Smooth muscle cell (in vitro differentiated cells): ENCODE measurements at regions not wholly inside any gene's neighbourhood (a gene's known extent, or its start where the extent isn't known, plus 50 kb on each side); places are given as distances from the start of the nearest gene placed in this dataset.

Source experiments
- DNase-seq: peaks from one replicate; lab custom pipeline; 2025; ENCODE audit not compliant: unreplicated experiment; lab: John Stamatoyannopoulos, UW
- H2AFZ ChIP-seq: fragments of 200-600 bp; sonication (generic); 2 replicates; pipeline ENCODE4 v1.6.0; 2016; ENCODE audit warnings: antibody characterized with exemption, low read depth, mild to moderate bottlenecking
- H3F3A ChIP-seq: fragments of 200-600 bp; sonication (generic); 2 replicates; pipeline ENCODE4 v1.6.0; 2017; ENCODE audit warnings: antibody characterized with exemption, low read depth
- H3K27ac ChIP-seq: fragments of 200-600 bp; sonication (generic); 2 replicates; pipeline ENCODE4 v1.5.1; 2016; ENCODE audit warnings: low read depth, mild to moderate bottlenecking
- H3K27me3 ChIP-seq: fragments of 200-600 bp; sonication (generic); 2 replicates; pipeline ENCODE4 v1.6.1; 2016; ENCODE audit warnings: low read depth, mild to moderate bottlenecking
- H3K36me3 ChIP-seq: fragments of 200-600 bp; sonication (generic); 2 replicates; pipeline ENCODE4 v1.5.1; 2016; ENCODE audit warnings: low read depth
- H3K4me1 ChIP-seq: fragments of 200-600 bp; sonication (generic); 2 replicates; pipeline ENCODE4 v1.5.1; 2016; ENCODE audit warnings: low read depth
- H3K4me2 ChIP-seq: fragments of 200-600 bp; sonication (generic); 2 replicates; pipeline ENCODE4 v1.6.0; 2016; ENCODE audit warnings: mild to moderate bottlenecking
- H3K4me3 ChIP-seq: fragments of 200-600 bp; sonication (generic); 2 replicates; pipeline ENCODE4 v1.5.1; 2016; ENCODE audit warnings: mild to moderate bottlenecking
- H3K79me2 ChIP-seq: fragments of 200-600 bp; sonication (generic); 2 replicates; pipeline ENCODE4 v1.6.0; 2016; ENCODE audit warnings: low read depth, mild to moderate bottlenecking
- H3K9ac ChIP-seq: fragments of 200-600 bp; sonication (generic); 2 replicates; pipeline ENCODE4 v1.6.0; 2016; ENCODE audit warnings: low read depth
- H3K9me3 ChIP-seq: fragments of 200-600 bp; sonication (generic); replicated peaks from 2 replicates; pipeline ENCODE4 v1.5.1; 2016; ENCODE audit warnings: low read depth
- H4K20me1 ChIP-seq: fragments of 200-600 bp; sonication (generic); 2 replicates; pipeline ENCODE4 v1.6.0; 2016; ENCODE audit warnings: low read depth
- CTCF ChIP-seq: fragments of 200-600 bp; sonication (generic); IDR thresholded peaks from 2 replicates; pipeline ENCODE4 v1.5.1; 2017; ENCODE audit warnings: borderline replicate concordance, mild to moderate bottlenecking, antibody characterized with exemption; ENCODE audit not compliant: insufficient read depth, poor library complexity, severe bottlenecking
- WGBS: methylation state at CpG from one replicate; pipeline ENCODE4 v1.1.7; 2016; ENCODE audit warnings: low lambda C conversion rate; 5-methylcytosine and 5-hydroxymethylcytosine counted together

- WGBS: 84% methylated on average over 2 of the region's 2 CpGs
- TF ChIP-seq CTCF: no peak
- no peaks in the 10 kb centered on the region for H3K27me3 ChIP-seq
- no peak overlapping the region for H2AFZ ChIP-seq
- H3K4me2 ChIP-seq: no peak overlapping the region
- H3F3A ChIP-seq: no peaks in the 10 kb centered on the region
- no peak for DNase-seq
- no peaks in the 10 kb centered on the region for H3K36me3 ChIP-seq
- H3K27ac ChIP-seq: no peak overlapping the region
- H3K79me2 ChIP-seq: no peaks in the 10 kb centered on the region
- no peak overlapping the region for H3K9ac ChIP-seq
- H4K20me1 ChIP-seq: no peaks in the 10 kb centered on the region
- H3K9me3 ChIP-seq: no peaks in the 10 kb centered on the region
- no peaks in the 10 kb centered on the region for H3K4me1 ChIP-seq
- no peak overlapping the region for H3K4me3 ChIP-seq
Measured at GRCh38 chr5:51559921-51560658, 176.8 kb downstream of the ISL1 start.

DNA sequence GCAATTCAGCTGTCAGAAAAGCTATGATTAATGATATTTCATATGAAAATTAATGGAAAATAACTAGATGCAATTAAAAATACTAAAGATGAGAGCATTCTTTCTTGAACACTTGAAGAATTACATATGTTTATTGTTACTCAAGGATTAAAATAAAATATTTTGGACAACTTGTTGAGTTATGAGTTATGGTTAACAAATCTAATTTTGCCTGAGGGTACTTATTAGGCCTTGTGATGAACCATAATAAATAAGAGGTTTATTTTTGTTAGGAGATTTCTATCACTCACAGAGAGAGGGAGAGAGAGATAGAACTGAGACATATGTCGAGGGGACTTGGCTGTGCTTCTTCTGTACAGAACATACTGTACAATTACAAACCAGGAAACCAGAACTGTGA is 183.7 kb downstream of the ISL1 start:
- Histone ChIP-seq H3K27ac (no peak overlapping the region), H3K79me2 (no peaks in the 10 kb centered on the region), H3K4me3 (no peak overlapping the region), H4K20me1 (no peaks in the 10 kb centered on the region), H3K9ac (no peak overlapping the region), H3K9me3 (no peaks in the 10 kb centered on the region), H3K4me1 (no peaks in the 10 kb centered on the region), H3K4me2 (no peak overlapping the region), H3F3A (no peaks in the 10 kb centered on the region), H3K27me3 (no peaks in the 10 kb centered on the region), H2AFZ (no peak overlapping the region), H3K36me3 (no peaks in the 10 kb centered on the region)
- TF ChIP-seq CTCF: no peak
- no peak for DNase-seq
- WGBS: 86% methylated on average over 1 of the region's 1 CpG

- TF ChIP-seq CTCF: no peak
- H4K20me1 ChIP-seq: no peaks in the 10 kb centered on the region
- H3K27ac ChIP-seq: no peak overlapping the region
- H3K4me3 ChIP-seq: no peak overlapping the region
- H3K4me2 ChIP-seq: no peak overlapping the region
- no peaks in the 10 kb centered on the region for H3K79me2 ChIP-seq
- H3K9ac ChIP-seq: no peak overlapping the region
- H3K36me3 ChIP-seq: no peaks in the 10 kb centered on the region
- H2AFZ ChIP-seq: no peak overlapping the region
- no peaks in the 10 kb centered on the region for H3K4me1 ChIP-seq
- no peak for DNase-seq
- no peaks in the 10 kb centered on the region for H3F3A ChIP-seq
- H3K27me3 ChIP-seq: no peaks in the 10 kb centered on the region
- H3K9me3 ChIP-seq: no peaks in the 10 kb centered on the region
Measured at GRCh38 chr5:51567636-51568035, 184.4 kb downstream of the ISL1 start.

DNA sequence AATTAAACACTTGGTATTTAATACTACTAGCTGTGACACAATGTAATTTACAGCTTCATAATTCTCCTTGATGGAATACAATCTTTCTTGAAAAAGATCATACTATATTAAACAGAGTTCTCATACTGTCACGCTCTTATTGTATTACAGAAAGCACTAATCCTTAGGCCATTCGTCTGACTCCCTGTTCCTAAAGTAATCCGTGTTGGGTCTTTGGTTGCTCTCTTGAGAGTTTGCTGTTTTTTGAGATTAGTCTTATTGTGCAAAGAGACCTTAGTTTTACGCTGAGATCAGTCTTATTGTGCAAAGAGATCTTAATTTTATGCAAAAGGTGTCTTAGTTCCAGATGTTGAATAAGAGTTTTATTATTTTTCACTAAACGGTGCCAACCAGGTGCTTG is 190.6 kb downstream of the ISL1 start:
- TF ChIP-seq CTCF: no peak
- 62% methylated on average over 5 of the region's 5 CpGs for WGBS
- Histone ChIP-seq H3K4me1 (no peaks in the 10 kb centered on the region), H3F3A (no peaks in the 10 kb centered on the region), H3K27me3 (no peaks in the 10 kb centered on the region), H2AFZ (no peak overlapping the region), H3K9me3 (no peaks in the 10 kb centered on the region), H3K36me3 (no peaks in the 10 kb centered on the region), H3K4me3 (no peak overlapping the region), H4K20me1 (no peaks in the 10 kb centered on the region), H3K27ac (no peak overlapping the region), H3K4me2 (no peak overlapping the region), H3K9ac (no peak overlapping the region), H3K79me2 (no peaks in the 10 kb centered on the region)
- DNase-seq: no peak
